ENCODE measurements at regions not wholly inside any gene's neighbourhood (a gene's known extent, or its start where the extent isn't known, plus 50 kb on each side); places are given as distances from the start of the nearest gene placed in this dataset.

- Histone ChIP-seq H2AFZ (ENCODE audit: low read length) (no peak overlapping the region), H3K4ac (replicated peaks; ENCODE audit: insufficient read length, low read depth, low read length) (no peak overlapping the region), H3K27me3 (replicated peaks in 1 of 4; ENCODE audit: control insufficient read depth in 3 of 4, extremely low read depth in 1 of 4, insufficient read depth in 3 of 4, low read length in 3 of 4) (no peaks in the 10 kb centered on the region), H3K4me1 (replicated peaks in 1 of 4; ENCODE audit: control insufficient read depth in 3 of 4, insufficient read depth in 4 of 4, low read length in 3 of 4) (no peaks in the 10 kb centered on the region), H3K9ac (replicated peaks in 1 of 4; ENCODE audit: extremely low read depth in 1 of 4, low read depth in 3 of 4, low read length in 3 of 4) (no peak overlapping the region), H3K56ac (replicated peaks; ENCODE audit: insufficient read length, low read depth, low read length) (no peak overlapping the region), H4K8ac (ENCODE audit: extremely low read depth, insufficient read depth, low read length) (no peak overlapping the region), H3K4me3 (ENCODE audit: extremely low read depth in 1 of 4, insufficient read depth in 2 of 4, low read depth in 3 of 4, low read length in 4 of 4) (no peak overlapping the region), H3K18ac (ENCODE audit: extremely low read depth, low read length) (no peak overlapping the region), H3K23ac (ENCODE audit: insufficient read length) (no peak overlapping the region), H3K79me2 (ENCODE audit: control insufficient read depth in 1 of 2, insufficient read depth in 2 of 2, low read length in 2 of 2) (no peaks in the 10 kb centered on the region), H3K23me2 (ENCODE audit: low read depth, low read length) (no peaks in the 10 kb centered on the region), H3K79me1 (ENCODE audit: low read depth, low read length) (no peaks in the 10 kb centered on the region), H4K20me1 (replicated peaks in 1 of 2; ENCODE audit: control insufficient read depth in 1 of 2, insufficient read depth in 2 of 2, low read length in 2 of 2) (no peaks in the 10 kb centered on the region), H3K27ac (ENCODE audit: low read depth, low read length) (no peak overlapping the region), H2BK15ac (ENCODE audit: low read length) (no peak overlapping the region), H2BK12ac (ENCODE audit: low read depth, low read length) (no peak overlapping the region), H4K91ac (replicated peaks; ENCODE audit: insufficient read length, low read length) (no peak overlapping the region), H2BK5ac (ENCODE audit: low read depth, low read length) (no peak overlapping the region), H2BK120ac (replicated peaks; ENCODE audit: low read depth, low read length) (no peak overlapping the region), H2BK20ac (ENCODE audit: low read length) (no peak overlapping the region), H4K5ac (ENCODE audit: insufficient read length, low read depth, low read length) (no peak overlapping the region), H2AK5ac (ENCODE audit: low read depth, low read length) (no peak overlapping the region), H3K9me3 (ENCODE audit: insufficient read depth in 2 of 2, low read depth in 1 of 2, low read length in 1 of 2) (peaks cover 9 to 14% of the 10 kb centered on the region in 2 experiments; a peak in 3 of 4 replicates), H3K4me2 (ENCODE audit: insufficient read depth in 1 of 2, low read depth in 2 of 2, low read length in 2 of 2) (no peak overlapping the region), H3K36me3 (ENCODE audit: control insufficient read depth in 2 of 4, insufficient read depth in 4 of 4, low read length in 3 of 4) (no peaks in the 10 kb centered on the region), H3K14ac (ENCODE audit: insufficient read length) (no peak overlapping the region)
- DNase-seq (ENCODE audit: low read depth in 1 of 2, low spot score in 2 of 2) (no peak), FAIRE-seq (no peak)
- POLR2A ChIA-PET (ENCODE audit: partially characterized antibody), result no interaction called here
- CTCF ChIA-PET (ENCODE audit: partially characterized antibody), result no interaction called here
- 92% methylated on average over 6 of the region's 6 CpGs; no CpG with 5 or more reads in 1 of the 2 experiments for WGBS, 2 experiments (ENCODE audit: extremely low coverage in 1 of 2, insufficient coverage in 1 of 2, insufficient read length in 1 of 2, insufficient replicate concordance in 2 of 2, low coverage in 1 of 2, low lambda C conversion rate in 2 of 2, missing lambda C conversion rate in 1 of 2)
- no peak for TF ChIP-seq TAF7 (optimal IDR thresholded peaks at IDR 0.05; ENCODE audit: borderline replicate concordance, low read depth, low read length)
- TF ChIP-seq BCL11A (IDR thresholded peaks at IDR 0.05; ENCODE audit: low read depth in 2 of 2, low read length in 2 of 2), result no peak
- no peak for TF ChIP-seq RBBP5 (IDR thresholded peaks at IDR 0.05; ENCODE audit: borderline replicate concordance, low read depth, low read length)
- no peak for TF ChIP-seq SUZ12 (IDR thresholded peaks at IDR 0.05; ENCODE audit: low read length)
- TF ChIP-seq JUND (IDR thresholded peaks at IDR 0.05; ENCODE audit: low read length), result no peak
- no peak for TF ChIP-seq TEAD4 (IDR thresholded peaks at IDR 0.05; ENCODE audit: low read depth, low read length)
- TF ChIP-seq RFX5 (IDR thresholded peaks at IDR 0.05; ENCODE audit: borderline replicate concordance, low read depth, low read length), result no peak
- TF ChIP-seq PHF8 (conservative IDR thresholded peaks at IDR 0.05; ENCODE audit: low read depth, low read length), result no peak
- TF ChIP-seq SIN3A (conservative IDR thresholded peaks at IDR 0.05 in 1 of 2, IDR thresholded peaks at IDR 0.05 in 1 of 2; ENCODE audit: low read depth in 1 of 2, low read length in 2 of 2), result no peak
- no peak for TF ChIP-seq GTF2F1 (IDR thresholded peaks at IDR 0.05; ENCODE audit: borderline replicate concordance, low read depth, low read length)
- TF ChIP-seq RXRA (IDR thresholded peaks at IDR 0.05; ENCODE audit: insufficient read depth, low read depth, low read length), result no peak
- TF ChIP-seq RNF2 (IDR thresholded peaks at IDR 0.05; ENCODE audit: borderline replicate concordance, low read depth, low read length, missing control alignments, poor library complexity, severe bottlenecking), result no peak
- no peak for TF ChIP-seq BACH1 (IDR thresholded peaks at IDR 0.05; ENCODE audit: low read length)
- TF ChIP-seq HDAC6 (IDR thresholded peaks at IDR 0.05; ENCODE audit: low read depth, low read length), result no peak
Observed at GRCh38 chr2:65663831-65664407, 231.5 kb upstream of the SPRED2 start.
